ENCODE measurements at regions not wholly inside any gene's neighbourhood (a gene's known extent, or its start where the extent isn't known, plus 50 kb on each side); places are given as distances from the start of the nearest gene placed in this dataset.

DNA sequence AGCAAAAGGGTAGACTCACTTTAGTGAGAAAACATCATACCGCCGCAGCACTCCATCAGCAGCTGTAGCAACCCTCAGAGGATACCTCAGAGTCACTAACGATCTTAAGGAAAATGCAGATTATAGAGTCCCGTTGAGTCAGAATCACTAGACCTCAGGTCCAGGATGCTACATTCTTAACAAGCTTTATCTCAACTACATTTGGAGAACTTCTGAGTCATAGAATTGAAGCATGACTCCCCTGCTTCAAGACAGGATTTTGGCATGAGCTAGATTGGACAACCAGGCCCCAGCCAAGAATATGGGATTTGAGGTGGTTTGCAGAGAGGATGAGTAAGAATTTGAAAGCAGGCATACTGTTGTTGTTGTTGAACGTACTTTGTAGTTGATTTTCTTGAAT lies 118.9 kb upstream of the UBL3 start:
- H3K27ac ChIP-seq (ENCODE audit: low read depth) = no peak overlapping the region
- no peak overlapping the region for H3K4me3 ChIP-seq
- no peak overlapping the region for H2AFZ ChIP-seq
- no peaks in the 10 kb centered on the region for H4K20me1 ChIP-seq (replicated peaks; ENCODE audit: insufficient read depth)
- TF ChIP-seq POLR2AphosphoS5 (IDR thresholded peaks at IDR 0.05; ENCODE audit: low read depth) (no peak), JUNB (IDR thresholded peaks at IDR 0.05; ENCODE audit: unreplicated experiment) (no peak), STAT1 (IDR thresholded peaks at IDR 0.05; ENCODE audit: unreplicated experiment) (no peak)
- ATAC-seq = no peak
- no peaks in the 10 kb centered on the region for H3K36me3 ChIP-seq (ENCODE audit: insufficient read depth)
- no peaks in the 10 kb centered on the region for H3F3A ChIP-seq (replicated peaks; ENCODE audit: low read depth)
- H3K79me2 ChIP-seq (replicated peaks; ENCODE audit: insufficient read depth) = no peaks in the 10 kb centered on the region
- Mint-ChIP-seq H3K27me3 (ENCODE audit: insufficient read depth, low read depth, poor library complexity) (peaks cover 7% of the 10 kb centered on the region), H3K27ac (no peak overlapping the region), H3K4me3 (no peak overlapping the region), H3K4me1 (peaks cover 13% of the 10 kb centered on the region), H3K36me3 (ENCODE audit: low read depth) (peaks cover 35% of the 10 kb centered on the region), H3K9me3 (peaks cover 36% of the 10 kb centered on the region)
- H3K27me3 ChIP-seq (ENCODE audit: insufficient read depth) = no peaks in the 10 kb centered on the region
- no peak overlapping the region for H3K4me2 ChIP-seq
- peaks cover 11% of the 10 kb centered on the region for H3K9me2 ChIP-seq (ENCODE audit: insufficient read depth)
- H3K4me1 ChIP-seq (ENCODE audit: insufficient read depth) = peaks cover 8% of the 10 kb centered on the region
- DNase-seq (ENCODE audit: low spot score) = no peak

DNA sequence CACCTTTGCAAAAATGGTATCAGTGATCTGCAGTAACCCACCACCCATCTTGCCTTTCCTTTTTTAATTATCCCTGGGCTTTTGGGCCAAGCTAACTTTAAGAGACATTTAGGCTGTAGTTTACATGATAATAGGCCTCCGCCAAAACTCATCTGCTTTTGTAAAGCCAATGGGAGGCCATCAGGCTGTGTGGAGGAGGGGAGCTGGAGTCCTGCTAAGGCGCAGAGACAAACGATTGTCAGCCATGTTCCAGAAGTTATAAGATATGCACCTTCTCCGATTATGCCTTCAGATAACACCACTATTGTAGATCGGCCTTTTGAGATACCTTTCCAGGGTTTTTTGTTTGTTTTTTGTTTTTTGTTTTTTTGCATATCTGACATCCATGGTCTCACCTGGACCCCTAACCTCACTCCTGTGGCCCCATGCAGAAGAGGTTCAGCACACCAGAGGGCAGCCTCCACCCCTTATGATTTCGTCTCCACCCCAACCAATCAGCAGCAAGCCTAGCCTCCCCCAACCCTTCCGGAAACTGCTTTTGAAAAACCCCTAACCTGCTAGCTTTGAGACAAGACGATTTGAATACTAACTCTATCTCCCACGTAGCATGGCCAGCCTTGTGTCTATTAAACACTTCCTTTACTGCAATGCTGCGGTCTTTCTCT lies 113.9 kb upstream of the UBL3 start:
- Mint-ChIP-seq H3K9me3 (peaks cover 42% of the 10 kb centered on the region), H3K36me3 (ENCODE audit: low read depth) (peaks cover 40% of the 10 kb centered on the region), H3K4me3 (peak overlapping the region; percentile 3; the same call in 1 of the 3 replicates), H3K4me1 (peaks cover 34% of the 10 kb centered on the region), H3K27me3 (ENCODE audit: insufficient read depth, low read depth, poor library complexity) (peaks cover 9% of the 10 kb centered on the region), H3K27ac (peak overlapping the region; percentile 77)
- no peaks in the 10 kb centered on the region for H3K79me2 ChIP-seq (replicated peaks; ENCODE audit: insufficient read depth)
- H3K27me3 ChIP-seq (ENCODE audit: insufficient read depth) = no peaks in the 10 kb centered on the region
- ATAC-seq = peak; percentile 95
- H2AFZ ChIP-seq = 0 out of 2 replicates have a peak overlapping the region, but pooled peaks have one; percentile 26
- no peaks in the 10 kb centered on the region for H3F3A ChIP-seq (replicated peaks; ENCODE audit: low read depth)
- DNase-seq (ENCODE audit: low spot score) = peak; percentile 86
- no peak overlapping the region for H3K4me3 ChIP-seq
- peaks cover 19% of the 10 kb centered on the region for H3K9me2 ChIP-seq (ENCODE audit: insufficient read depth)
- H4K20me1 ChIP-seq (replicated peaks; ENCODE audit: insufficient read depth) = no peaks in the 10 kb centered on the region
- peak overlapping the region; percentile 4 for H3K4me2 ChIP-seq
- H3K4me1 ChIP-seq (ENCODE audit: insufficient read depth) = peaks cover 20% of the 10 kb centered on the region
- H3K27ac ChIP-seq (ENCODE audit: low read depth) = peak overlapping the region; percentile 70
- H3K36me3 ChIP-seq (ENCODE audit: insufficient read depth) = no peaks in the 10 kb centered on the region
- TF ChIP-seq, protein P1, sequence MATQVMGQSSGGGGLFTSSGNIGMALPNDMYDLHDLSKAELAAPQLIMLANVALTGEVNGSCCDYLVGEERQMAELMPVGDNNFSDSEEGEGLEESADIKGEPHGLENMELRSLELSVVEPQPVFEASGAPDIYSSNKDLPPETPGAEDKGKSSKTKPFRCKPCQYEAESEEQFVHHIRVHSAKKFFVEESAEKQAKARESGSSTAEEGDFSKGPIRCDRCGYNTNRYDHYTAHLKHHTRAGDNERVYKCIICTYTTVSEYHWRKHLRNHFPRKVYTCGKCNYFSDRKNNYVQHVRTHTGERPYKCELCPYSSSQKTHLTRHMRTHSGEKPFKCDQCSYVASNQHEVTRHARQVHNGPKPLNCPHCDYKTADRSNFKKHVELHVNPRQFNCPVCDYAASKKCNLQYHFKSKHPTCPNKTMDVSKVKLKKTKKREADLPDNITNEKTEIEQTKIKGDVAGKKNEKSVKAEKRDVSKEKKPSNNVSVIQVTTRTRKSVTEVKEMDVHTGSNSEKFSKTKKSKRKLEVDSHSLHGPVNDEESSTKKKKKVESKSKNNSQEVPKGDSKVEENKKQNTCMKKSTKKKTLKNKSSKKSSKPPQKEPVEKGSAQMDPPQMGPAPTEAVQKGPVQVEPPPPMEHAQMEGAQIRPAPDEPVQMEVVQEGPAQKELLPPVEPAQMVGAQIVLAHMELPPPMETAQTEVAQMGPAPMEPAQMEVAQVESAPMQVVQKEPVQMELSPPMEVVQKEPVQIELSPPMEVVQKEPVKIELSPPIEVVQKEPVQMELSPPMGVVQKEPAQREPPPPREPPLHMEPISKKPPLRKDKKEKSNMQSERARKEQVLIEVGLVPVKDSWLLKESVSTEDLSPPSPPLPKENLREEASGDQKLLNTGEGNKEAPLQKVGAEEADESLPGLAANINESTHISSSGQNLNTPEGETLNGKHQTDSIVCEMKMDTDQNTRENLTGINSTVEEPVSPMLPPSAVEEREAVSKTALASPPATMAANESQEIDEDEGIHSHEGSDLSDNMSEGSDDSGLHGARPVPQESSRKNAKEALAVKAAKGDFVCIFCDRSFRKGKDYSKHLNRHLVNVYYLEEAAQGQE (IDR thresholded peaks at IDR 0.05; ENCODE audit: unreplicated experiment) = peak; percentile 22
- no peak for TF ChIP-seq CREB1 (CRISPR knock-in tag; IDR thresholded peaks at IDR 0.05; ENCODE audit: low read depth)
- TF ChIP-seq, protein P2, sequence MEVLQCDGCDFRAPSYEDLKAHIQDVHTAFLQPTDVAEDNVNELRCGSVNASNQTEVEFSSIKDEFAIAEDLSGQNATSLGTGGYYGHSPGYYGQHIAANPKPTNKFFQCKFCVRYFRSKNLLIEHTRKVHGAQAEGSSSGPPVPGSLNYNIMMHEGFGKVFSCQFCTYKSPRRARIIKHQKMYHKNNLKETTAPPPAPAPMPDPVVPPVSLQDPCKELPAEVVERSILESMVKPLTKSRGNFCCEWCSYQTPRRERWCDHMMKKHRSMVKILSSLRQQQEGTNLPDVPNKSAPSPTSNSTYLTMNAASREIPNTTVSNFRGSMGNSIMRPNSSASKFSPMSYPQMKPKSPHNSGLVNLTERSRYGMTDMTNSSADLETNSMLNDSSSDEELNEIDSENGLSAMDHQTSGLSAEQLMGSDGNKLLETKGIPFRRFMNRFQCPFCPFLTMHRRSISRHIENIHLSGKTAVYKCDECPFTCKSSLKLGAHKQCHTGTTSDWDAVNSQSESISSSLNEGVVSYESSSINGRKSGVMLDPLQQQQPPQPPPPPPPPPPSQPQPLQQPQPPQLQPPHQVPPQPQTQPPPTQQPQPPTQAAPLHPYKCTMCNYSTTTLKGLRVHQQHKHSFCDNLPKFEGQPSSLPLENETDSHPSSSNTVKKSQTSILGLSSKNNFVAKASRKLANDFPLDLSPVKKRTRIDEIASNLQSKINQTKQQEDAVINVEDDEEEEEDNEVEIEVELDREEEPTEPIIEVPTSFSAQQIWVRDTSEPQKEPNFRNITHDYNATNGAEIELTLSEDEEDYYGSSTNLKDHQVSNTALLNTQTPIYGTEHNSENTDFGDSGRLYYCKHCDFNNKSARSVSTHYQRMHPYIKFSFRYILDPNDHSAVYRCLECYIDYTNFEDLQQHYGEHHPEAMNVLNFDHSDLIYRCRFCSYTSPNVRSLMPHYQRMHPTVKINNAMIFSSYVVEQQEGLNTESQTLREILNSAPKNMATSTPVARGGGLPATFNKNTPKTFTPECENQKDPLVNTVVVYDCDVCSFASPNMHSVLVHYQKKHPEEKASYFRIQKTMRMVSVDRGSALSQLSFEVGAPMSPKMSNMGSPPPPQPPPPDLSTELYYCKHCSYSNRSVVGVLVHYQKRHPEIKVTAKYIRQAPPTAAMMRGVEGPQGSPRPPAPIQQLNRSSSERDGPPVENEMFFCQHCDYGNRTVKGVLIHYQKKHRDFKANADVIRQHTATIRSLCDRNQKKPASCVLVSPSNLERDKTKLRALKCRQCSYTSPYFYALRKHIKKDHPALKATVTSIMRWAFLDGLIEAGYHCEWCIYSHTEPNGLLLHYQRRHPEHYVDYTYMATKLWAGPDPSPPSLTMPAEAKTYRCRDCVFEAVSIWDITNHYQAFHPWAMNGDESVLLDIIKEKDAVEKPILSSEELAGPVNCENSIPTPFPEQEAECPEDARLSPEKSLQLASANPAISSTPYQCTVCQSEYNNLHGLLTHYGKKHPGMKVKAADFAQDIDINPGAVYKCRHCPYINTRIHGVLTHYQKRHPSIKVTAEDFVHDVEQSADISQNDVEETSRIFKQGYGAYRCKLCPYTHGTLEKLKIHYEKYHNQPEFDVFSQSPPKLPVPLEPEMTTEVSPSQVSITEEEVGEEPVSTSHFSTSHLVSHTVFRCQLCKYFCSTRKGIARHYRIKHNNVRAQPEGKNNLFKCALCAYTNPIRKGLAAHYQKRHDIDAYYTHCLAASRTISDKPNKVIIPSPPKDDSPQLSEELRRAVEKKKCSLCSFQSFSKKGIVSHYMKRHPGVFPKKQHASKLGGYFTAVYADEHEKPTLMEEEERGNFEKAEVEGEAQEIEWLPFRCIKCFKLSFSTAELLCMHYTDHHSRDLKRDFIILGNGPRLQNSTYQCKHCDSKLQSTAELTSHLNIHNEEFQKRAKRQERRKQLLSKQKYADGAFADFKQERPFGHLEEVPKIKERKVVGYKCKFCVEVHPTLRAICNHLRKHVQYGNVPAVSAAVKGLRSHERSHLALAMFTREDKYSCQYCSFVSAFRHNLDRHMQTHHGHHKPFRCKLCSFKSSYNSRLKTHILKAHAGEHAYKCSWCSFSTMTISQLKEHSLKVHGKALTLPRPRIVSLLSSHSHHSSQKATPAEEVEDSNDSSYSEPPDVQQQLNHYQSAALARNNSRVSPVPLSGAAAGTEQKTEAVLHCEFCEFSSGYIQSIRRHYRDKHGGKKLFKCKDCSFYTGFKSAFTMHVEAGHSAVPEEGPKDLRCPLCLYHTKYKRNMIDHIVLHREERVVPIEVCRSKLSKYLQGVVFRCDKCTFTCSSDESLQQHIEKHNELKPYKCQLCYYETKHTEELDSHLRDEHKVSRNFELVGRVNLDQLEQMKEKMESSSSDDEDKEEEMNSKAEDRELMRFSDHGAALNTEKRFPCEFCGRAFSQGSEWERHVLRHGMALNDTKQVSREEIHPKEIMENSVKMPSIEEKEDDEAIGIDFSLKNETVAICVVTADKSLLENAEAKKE (CRISPR knock-in tag; IDR thresholded peaks at IDR 0.05) = peak; percentile 15; the same call in 1 of the 2 replicates
- TF ChIP-seq, protein P3, sequence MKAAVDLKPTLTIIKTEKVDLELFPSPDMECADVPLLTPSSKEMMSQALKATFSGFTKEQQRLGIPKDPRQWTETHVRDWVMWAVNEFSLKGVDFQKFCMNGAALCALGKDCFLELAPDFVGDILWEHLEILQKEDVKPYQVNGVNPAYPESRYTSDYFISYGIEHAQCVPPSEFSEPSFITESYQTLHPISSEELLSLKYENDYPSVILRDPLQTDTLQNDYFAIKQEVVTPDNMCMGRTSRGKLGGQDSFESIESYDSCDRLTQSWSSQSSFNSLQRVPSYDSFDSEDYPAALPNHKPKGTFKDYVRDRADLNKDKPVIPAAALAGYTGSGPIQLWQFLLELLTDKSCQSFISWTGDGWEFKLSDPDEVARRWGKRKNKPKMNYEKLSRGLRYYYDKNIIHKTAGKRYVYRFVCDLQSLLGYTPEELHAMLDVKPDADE (IDR thresholded peaks at IDR 0.05) = no peak
- no peak for TF ChIP-seq JUNB (IDR thresholded peaks at IDR 0.05; ENCODE audit: unreplicated experiment)
- TF ChIP-seq EZH2 (IDR thresholded peaks at IDR 0.05; ENCODE audit: low read depth, unreplicated experiment) = no peak
- TF ChIP-seq ZNF114 (CRISPR knock-in tag; IDR thresholded peaks at IDR 0.05) = no peak
- peak; percentile 78; the same call in 1 of the 2 replicates for TF ChIP-seq NANOG (IDR thresholded peaks at IDR 0.05; ENCODE audit: borderline replicate concordance)
- TF ChIP-seq EZH2phosphoT487 (IDR thresholded peaks at IDR 0.05; ENCODE audit: unreplicated experiment) = no peak
- no peak for TF ChIP-seq STAT1 (IDR thresholded peaks at IDR 0.05; ENCODE audit: unreplicated experiment)

All from GM23338 (cell line).